GM23338 (cell line): ENCODE measurements at regions not wholly inside any gene's neighbourhood (a gene's known extent, or its start where the extent isn't known, plus 50 kb on each side); places are given as distances from the start of the nearest gene placed in this dataset.

ENCODE experiments used
- ATAC-seq: fragments of 200-7000 bp; cut with Tn5 transposase; 3 replicates; pipeline ENCODE4 v1.9.1; 2020
- DNase-seq: peaks from one replicate; pipeline ENCODE4 v3.0.0-alpha.2; 2015; ENCODE audit warnings: low spot score
- H2AFZ ChIP-seq: fragments of 200-600 bp; sonication (generic); 2 replicates; pipeline ENCODE4 v1.8.0; 2016; ENCODE audit warnings: antibody characterized with exemption, mild to moderate bottlenecking, moderate library complexity
- H3F3A ChIP-seq: fragments of 200-600 bp; sonication (generic); replicated peaks from 2 replicates; pipeline ENCODE4 v1.8.0; 2017; ENCODE audit warnings: antibody characterized with exemption, mixed run types, low read depth
- H3K27ac ChIP-seq: fragments of 200-600 bp; sonication (generic); 2 replicates; pipeline ENCODE4 v1.6.1; 2016; ENCODE audit warnings: low read depth
- H3K27me3 ChIP-seq: fragments of 200-600 bp; sonication (generic); 2 replicates; pipeline ENCODE4 v1.8.0; 2016; ENCODE audit warnings: mild to moderate bottlenecking, mixed run types, moderate library complexity; ENCODE audit not compliant: insufficient read depth
- H3K36me3 ChIP-seq: fragments of 200-600 bp; sonication (generic); 2 replicates; pipeline ENCODE4 v1.8.0; 2016; ENCODE audit warnings: mild to moderate bottlenecking; ENCODE audit not compliant: insufficient read depth
- H3K4me1 ChIP-seq: fragments of 200-600 bp; sonication (generic); 2 replicates; pipeline ENCODE4 v1.8.0; 2016; ENCODE audit warnings: mild to moderate bottlenecking, moderate library complexity; ENCODE audit not compliant: insufficient read depth
- H3K4me2 ChIP-seq: fragments of 200-600 bp; sonication (generic); 2 replicates; pipeline ENCODE4 v1.7.1; 2017; ENCODE audit warnings: mixed run types
- H3K4me3 ChIP-seq: fragments of 200-600 bp; sonication (generic); 2 replicates; pipeline ENCODE4 v1.6.1; 2016; ENCODE audit warnings: mixed run types
- H3K79me2 ChIP-seq: fragments of 200-600 bp; sonication (generic); replicated peaks from 2 replicates; pipeline ENCODE4 v1.8.0; 2017; ENCODE audit warnings: mild to moderate bottlenecking; ENCODE audit not compliant: insufficient read depth
- H3K9me2 ChIP-seq: fragments of 200-600 bp; sonication (generic); 2 replicates; pipeline ENCODE4 v1.8.0; 2017; ENCODE audit not compliant: insufficient read depth
- H4K20me1 ChIP-seq: fragments of 200-600 bp; sonication (generic); replicated peaks from 2 replicates; pipeline ENCODE4 v1.8.0; 2017; ENCODE audit warnings: mild to moderate bottlenecking; ENCODE audit not compliant: insufficient read depth
- H3K27ac Mint-ChIP-seq: 2 replicates; pipeline ENCODE4 v1.8.0; 2020; ENCODE audit warnings: inconsistent platforms, mild to moderate bottlenecking, moderate library complexity, mixed read lengths
- H3K27me3 Mint-ChIP-seq: 3 replicates; pipeline ENCODE4 v1.8.0; 2022; ENCODE audit warnings: low read depth, mild to moderate bottlenecking, moderate library complexity, mixed read lengths, inconsistent platforms; ENCODE audit not compliant: insufficient read depth, poor library complexity
- H3K36me3 Mint-ChIP-seq: 3 replicates; pipeline ENCODE4 v1.8.0; 2021; ENCODE audit warnings: low read depth, mild to moderate bottlenecking, inconsistent platforms, moderate library complexity, mixed read lengths
- H3K4me1 Mint-ChIP-seq: 3 replicates; pipeline ENCODE4 v1.8.0; 2020; ENCODE audit warnings: mild to moderate bottlenecking, inconsistent platforms, mixed read lengths
- H3K4me3 Mint-ChIP-seq: 3 replicates; pipeline ENCODE4 v1.8.0; 2021; ENCODE audit warnings: moderate library complexity, mild to moderate bottlenecking, inconsistent platforms, mixed read lengths
- H3K9me3 Mint-ChIP-seq: 3 replicates; pipeline ENCODE4 v1.8.0; 2020; ENCODE audit warnings: moderate library complexity, mild to moderate bottlenecking, inconsistent platforms, mixed read lengths
- CREB1 ChIP-seq: fragments of 250-450 bp; sonication (Bioruptor Pico); IDR thresholded peaks from 2 replicates; pipeline ENCODE4 v1.5.0; 2020; ENCODE audit warnings: low read depth, mild to moderate bottlenecking, moderate library complexity
- ETS1 ChIP-seq: IDR thresholded peaks from 2 replicates; pipeline ENCODE4 v1.6.1; 2016; ENCODE audit warnings: antibody characterized with exemption
- EZH2phosphoT487 ChIP-seq: fragments of 200-600 bp; sonication (generic); IDR thresholded peaks from one replicate; pipeline ENCODE4 v1.8.1; 2018; ENCODE audit warnings: antibody characterized with exemption; ENCODE audit not compliant: unreplicated experiment
- JUNB ChIP-seq: IDR thresholded peaks from one replicate; pipeline ENCODE4 v1.6.1; 2016; ENCODE audit warnings: antibody characterized with exemption; ENCODE audit not compliant: unreplicated experiment
- POLR2AphosphoS5 ChIP-seq: IDR thresholded peaks from 2 replicates; pipeline ENCODE4 v1.6.1; 2016; ENCODE audit warnings: antibody characterized with exemption, low read depth
- STAT1 ChIP-seq: IDR thresholded peaks from one replicate; pipeline ENCODE4 v1.6.1; 2016; ENCODE audit warnings: antibody characterized with exemption; ENCODE audit not compliant: unreplicated experiment
- ZNF114 ChIP-seq: fragments of 250-450 bp; sonication (Bioruptor Pico); IDR thresholded peaks from 2 replicates; pipeline ENCODE4 v1.5.0; 2020; ENCODE audit warnings: mild to moderate bottlenecking, moderate library complexity
- ZNF331 ChIP-seq: fragments of 250-450 bp; sonication (Bioruptor Pico); IDR thresholded peaks from 2 replicates; pipeline ENCODE4 v1.5.0; 2020; ENCODE audit warnings: low read depth, mild to moderate bottlenecking, moderate library complexity
- ZNF462 ChIP-seq: fragments of 250-450 bp; sonication (Bioruptor Pico); IDR thresholded peaks from 2 replicates; pipeline ENCODE4 v1.5.0; 2020; ENCODE audit warnings: mild to moderate bottlenecking, moderate library complexity

GRCh38 chr4:85153221-85153620 lies 186.7 kb upstream of the WDFY3 start (continued):
- TF ChIP-seq ZNF462 (CRISPR knock-in tag) (no peak), JUNB (no peak), EZH2phosphoT487 (no peak), POLR2AphosphoS5 (no peak), ZNF114 (CRISPR knock-in tag) (no peak), STAT1 (no peak), ZNF331 (CRISPR knock-in tag) (no peak)

- ATAC-seq: no peak
- no peak overlapping the region for H3K4me3 Mint-ChIP-seq
- Histone ChIP-seq H3K4me2 (no peak overlapping the region), H2AFZ (no peak overlapping the region), H3K79me2 (no peaks in the 10 kb centered on the region), H3K27me3 (no peaks in the 10 kb centered on the region), H3K36me3 (no peaks in the 10 kb centered on the region), H3K4me3 (no peak overlapping the region), H4K20me1 (no peaks in the 10 kb centered on the region), H3K9me2 (peaks cover 7% of the 10 kb centered on the region; the same call in 1 of the 2 replicates), H3K4me1 (no peaks in the 10 kb centered on the region), H3F3A (no peaks in the 10 kb centered on the region), H3K27ac (no peak overlapping the region)
- no peaks in the 10 kb centered on the region for H3K27me3 Mint-ChIP-seq
- no peaks in the 10 kb centered on the region for H3K4me1 Mint-ChIP-seq
- DNase-seq: no peak
- H3K27ac Mint-ChIP-seq: no peak overlapping the region
- H3K9me3 Mint-ChIP-seq: no peaks in the 10 kb centered on the region
- H3K36me3 Mint-ChIP-seq: no peaks in the 10 kb centered on the region
- TF ChIP-seq CREB1 (CRISPR knock-in tag): no peak
- TF ChIP-seq ZNF462 (CRISPR knock-in tag): no peak
- no peak for TF ChIP-seq JUNB
- TF ChIP-seq ETS1: no peak
- TF ChIP-seq EZH2phosphoT487: no peak
These were observed 188.1 kb upstream of the WDFY3 start for GRCh38 chr4:85154591-85154990.
